ENCODE measurements at regions not wholly inside any gene's neighbourhood (a gene's known extent, or its start where the extent isn't known, plus 50 kb on each side); places are given as distances from the start of the nearest gene placed in this dataset.

- TF ChIP-seq POLR2AphosphoS5 (IDR thresholded peaks at IDR 0.05; ENCODE audit: low read depth, low read length) (no peak), SIN3A (IDR thresholded peaks at IDR 0.05; ENCODE audit: borderline replicate concordance, insufficient read depth, low read length) (no peak), REST (IDR thresholded peaks at IDR 0.05; ENCODE audit: insufficient read depth in 1 of 2, low read depth in 2 of 2, low read length in 2 of 2) (no peak), TAF1 (IDR thresholded peaks at IDR 0.05; ENCODE audit: borderline replicate concordance, insufficient read depth, low read length) (no peak), FOXP2 (optimal IDR thresholded peaks at IDR 0.05; ENCODE audit: borderline replicate concordance, extremely low read depth, extremely low read length, insufficient read depth) (no peak)
Measured at GRCh38 chr5:136434795-136435194, 69.5 kb upstream of the TRPC7 start.
